HG02642 (cell line): ENCODE measurements at regions not wholly inside any gene's neighbourhood (a gene's known extent, or its start where the extent isn't known, plus 50 kb on each side); places are given as distances from the start of the nearest gene placed in this dataset.
"Not testable (repeated sequence)": the region's sequence is repeated elsewhere in the genome, so short reads cannot be mapped to it uniquely, and the experiment has no call there.

Experiments used
- ATAC-seq: cut with Tn5 transposase; IDR thresholded peaks from one replicate; pipeline ENCODE4 v1.9.1; 2021; ENCODE audit warnings: mild to moderate bottlenecking; ENCODE audit not compliant: unreplicated experiment, poor library complexity

GRCh38 chr9:79034583-79034982 lies 537.2 kb upstream of the TLE4 start:
- no peak for ATAC-seq

DNA sequence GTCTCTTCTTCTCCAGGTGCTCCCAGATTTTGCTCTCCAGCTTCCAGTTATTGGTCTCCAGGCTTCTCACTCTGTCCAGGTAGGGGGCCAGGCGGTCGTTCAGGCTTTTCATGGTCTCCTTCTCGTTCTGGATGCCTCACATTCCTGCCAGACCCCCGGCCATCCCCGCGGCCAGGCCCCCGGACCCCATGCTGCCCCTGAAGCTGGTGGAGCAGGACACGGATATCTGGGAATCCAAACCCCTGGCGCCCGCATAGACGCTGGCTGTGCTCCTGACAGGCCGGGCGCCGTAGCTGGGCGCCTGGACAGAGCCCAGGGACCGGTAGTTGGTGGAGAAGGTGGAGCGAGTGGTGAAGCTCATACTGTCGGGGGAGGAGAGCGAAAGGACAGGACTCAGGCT lies 534.4 kb upstream of the TLE4 start:
- no peak for ATAC-seq

- no peak for ATAC-seq
Measured at GRCh38 chr9:79040671-79041070, 531.1 kb upstream of the TLE4 start.

DNA sequence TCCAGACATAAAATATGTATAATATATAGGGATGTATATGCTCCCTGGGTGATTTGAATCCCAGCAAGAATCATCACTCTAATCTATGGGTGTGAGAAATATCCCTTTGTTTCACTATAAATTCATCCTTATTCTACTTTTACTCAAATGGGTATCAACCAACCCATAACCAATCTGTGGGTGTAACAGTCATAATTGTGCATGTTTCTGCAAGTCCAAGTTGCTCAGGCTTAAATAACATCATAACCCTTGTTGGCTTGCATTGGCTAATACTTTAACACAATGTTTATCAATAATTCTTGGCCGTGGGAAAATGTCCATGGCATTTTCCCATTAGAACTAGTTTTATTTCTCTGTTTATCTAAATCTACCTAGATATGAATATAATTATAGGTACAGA lies 530.5 kb upstream of the TLE4 start:
- ATAC-seq = no peak

DNA sequence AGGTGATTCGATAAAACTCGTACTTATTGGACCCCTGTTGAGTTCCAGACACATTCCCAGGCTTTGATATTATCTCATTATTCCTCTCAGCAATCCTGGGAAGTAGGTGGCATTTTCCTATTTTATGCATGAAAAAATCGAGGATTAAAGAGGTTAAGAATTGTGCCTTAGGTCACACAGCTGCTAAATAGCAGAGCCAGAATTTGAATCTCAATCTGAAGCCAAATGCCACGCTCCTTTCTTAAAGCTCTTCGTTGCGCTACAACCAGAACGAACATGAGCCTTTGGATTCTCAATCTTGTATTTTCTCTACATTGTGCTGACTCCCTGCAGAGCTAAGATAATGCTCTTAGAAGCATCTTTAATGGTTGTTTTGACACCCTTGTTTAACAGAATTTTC lies 527.8 kb upstream of the TLE4 start:
- ATAC-seq = no peak

DNA sequence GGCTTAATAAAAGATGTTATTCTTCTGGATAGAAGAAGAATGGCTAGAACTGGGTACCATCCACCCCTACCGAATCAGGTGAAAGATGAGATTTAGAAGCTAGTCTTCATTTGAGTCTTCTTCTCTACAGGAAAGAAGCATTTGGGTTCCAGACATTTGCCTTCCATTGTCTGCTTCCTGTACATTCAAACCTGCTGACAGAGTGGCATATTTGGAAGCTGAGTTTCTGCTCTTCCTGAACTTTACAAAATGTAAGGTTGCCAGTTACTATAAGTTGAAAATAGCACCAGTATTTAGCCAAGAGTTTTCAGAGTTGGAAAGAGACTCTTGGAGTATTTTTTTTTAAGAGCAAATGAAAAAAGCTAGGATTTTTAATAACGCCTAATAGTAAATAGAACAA lies 525.4 kb upstream of the TLE4 start:
- no peak for ATAC-seq

DNA sequence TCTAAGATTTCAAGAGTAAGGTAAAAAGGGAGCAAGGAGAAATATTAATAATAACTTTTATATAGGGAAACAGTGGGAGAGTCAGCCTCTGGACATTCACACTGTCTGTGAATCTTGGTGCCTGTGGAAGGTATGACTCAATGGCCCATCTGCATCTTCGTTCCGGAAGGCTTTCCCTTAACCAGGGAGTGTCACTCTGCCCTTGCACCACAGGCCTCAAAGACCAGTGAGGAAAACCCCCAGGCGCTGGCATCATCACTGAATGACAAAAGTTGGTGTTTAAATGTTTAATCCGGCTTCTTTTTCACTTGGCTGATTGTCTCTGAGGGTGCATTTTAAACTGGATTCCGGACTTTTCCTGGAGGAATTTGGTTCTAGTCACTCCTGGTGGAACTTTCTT lies 522.4 kb upstream of the TLE4 start:
- no peak for ATAC-seq

DNA sequence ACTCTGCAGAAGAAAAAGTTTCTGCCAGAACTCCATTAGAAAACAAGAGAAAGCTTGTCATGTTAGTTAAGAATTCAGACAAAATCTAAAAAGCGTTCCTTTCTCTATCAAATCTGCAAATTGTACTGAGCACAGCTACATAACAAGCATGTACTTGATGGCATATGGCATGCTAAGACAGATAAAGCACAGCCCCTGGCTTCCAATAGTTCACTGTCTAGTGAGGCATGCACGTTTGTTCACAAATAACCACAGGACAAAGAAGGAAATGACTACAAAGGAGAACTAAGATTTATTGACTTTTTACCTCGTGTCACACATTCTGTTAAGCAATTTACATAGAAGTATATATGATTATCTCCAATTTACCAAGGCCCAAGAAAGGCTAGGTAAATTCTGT lies 518.2 kb upstream of the TLE4 start:
- ATAC-seq = no peak

- no peak for ATAC-seq
Measured at GRCh38 chr9:79054500-79054899, 517.3 kb upstream of the TLE4 start.

GRCh38 chr9:79056041-79056440 lies 515.7 kb upstream of the TLE4 start:
- no peak for ATAC-seq

- ATAC-seq = no peak
Measured at GRCh38 chr9:79057576-79057975, 514.2 kb upstream of the TLE4 start.

GRCh38 chr9:79060766-79061165 lies 511.0 kb upstream of the TLE4 start:
- ATAC-seq = no peak

GRCh38 chr9:79061752-79062616 lies 509.8 kb upstream of the TLE4 start:
- ATAC-seq = no peak

DNA sequence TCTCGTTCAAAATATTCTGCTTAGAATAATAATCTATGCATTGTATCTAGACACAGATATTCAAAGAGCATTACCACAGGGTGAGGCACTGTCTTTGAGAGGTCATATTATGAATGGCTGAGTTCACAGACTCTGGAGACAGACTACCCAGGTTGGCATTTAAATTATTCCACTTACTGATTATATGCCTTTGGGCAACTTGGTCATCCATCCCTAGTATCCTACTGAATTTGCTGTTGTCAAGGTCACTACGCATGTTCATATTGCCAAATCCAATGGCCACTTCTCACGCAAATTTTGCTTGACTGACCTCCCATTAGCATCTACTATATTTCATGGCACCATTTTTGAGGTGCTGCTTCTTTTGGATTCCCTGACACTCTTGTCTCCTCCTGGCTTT lies 498.6 kb upstream of the TLE4 start:
- ATAC-seq = no peak

- ATAC-seq = no peak
Measured at GRCh38 chr9:79080536-79080935, 491.2 kb upstream of the TLE4 start.

DNA sequence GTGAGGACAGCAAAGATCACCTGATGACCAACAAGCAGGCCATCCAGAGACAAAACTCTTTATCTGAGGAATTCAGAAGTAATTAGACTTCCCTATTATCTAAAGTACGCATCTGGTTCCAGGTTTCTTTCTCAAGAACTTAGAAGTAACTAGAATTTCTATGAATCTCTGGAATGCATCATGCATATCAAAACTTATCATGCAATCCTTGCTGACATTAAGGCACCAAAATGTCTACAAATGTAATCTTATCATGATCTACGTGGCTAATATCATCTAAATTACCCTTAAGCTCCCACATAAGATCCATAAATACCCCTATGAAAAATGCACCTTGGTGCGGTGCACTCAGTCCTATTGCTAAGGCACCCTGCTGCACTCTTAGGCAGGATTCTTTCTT lies 488.1 kb upstream of the TLE4 start:
- no peak for ATAC-seq

DNA sequence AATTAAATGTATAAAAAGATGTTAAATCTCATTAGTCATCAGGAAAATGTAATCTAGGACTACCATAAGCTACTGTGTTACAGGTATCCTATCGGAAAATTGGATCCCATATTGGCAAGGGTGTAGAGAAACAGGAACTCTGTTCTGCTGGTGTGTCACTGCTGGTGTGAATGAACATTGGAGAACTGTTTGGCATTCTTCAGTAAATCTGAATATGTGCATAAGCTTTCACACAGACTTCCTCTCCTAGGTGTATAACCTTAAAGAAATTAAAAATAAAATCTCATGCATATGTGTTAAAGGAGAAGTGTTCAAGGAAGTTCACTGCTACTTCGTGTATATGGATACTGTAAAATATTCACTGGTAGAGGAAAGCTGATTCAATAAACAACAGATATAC lies 484.6 kb upstream of the TLE4 start:
- ATAC-seq = no peak

- ATAC-seq = no peak
Measured at GRCh38 chr9:79089054-79089560, 482.7 kb upstream of the TLE4 start.

DNA sequence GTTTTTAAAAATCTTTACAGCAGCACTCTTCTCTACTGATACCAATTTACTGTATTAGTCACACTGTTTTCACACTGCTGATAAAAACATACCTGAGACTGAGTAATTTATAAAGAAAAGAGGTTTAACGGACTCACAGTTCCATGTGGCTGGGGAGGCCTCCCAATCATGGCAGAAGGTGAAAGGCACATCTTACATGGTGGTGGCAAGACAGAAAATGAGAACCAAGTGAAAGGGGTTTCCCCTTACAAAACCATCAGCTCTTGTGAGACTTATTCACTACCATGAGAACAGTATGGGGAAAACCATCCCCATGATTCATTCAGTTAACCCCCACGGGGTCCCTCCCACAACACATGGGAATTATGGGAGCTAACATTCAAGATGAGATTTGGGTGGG lies 481.9 kb upstream of the TLE4 start:
- ATAC-seq = not testable (repeated sequence)

- not testable (repeated sequence) for ATAC-seq
Measured at GRCh38 chr9:79103257-79103656, 468.5 kb upstream of the TLE4 start.

DNA sequence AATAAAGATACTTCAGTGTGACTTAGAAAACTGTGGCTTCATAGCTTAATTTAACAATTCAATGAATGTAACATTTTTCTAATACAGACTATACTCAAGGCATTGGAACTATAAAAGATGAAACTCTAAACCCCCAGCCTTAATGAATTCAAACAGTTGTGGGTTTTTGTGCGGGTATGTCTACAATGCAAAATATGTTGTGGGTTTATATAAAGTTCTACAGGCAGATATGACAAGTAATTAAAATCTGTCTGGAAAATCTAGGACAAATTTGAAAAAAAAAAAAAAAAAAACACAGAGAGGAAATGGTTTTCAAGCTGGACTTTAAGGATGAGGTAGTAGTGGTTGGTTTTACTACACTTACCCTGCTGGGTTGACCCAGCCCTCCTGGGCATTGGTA lies 467.5 kb upstream of the TLE4 start:
- no peak for ATAC-seq

DNA sequence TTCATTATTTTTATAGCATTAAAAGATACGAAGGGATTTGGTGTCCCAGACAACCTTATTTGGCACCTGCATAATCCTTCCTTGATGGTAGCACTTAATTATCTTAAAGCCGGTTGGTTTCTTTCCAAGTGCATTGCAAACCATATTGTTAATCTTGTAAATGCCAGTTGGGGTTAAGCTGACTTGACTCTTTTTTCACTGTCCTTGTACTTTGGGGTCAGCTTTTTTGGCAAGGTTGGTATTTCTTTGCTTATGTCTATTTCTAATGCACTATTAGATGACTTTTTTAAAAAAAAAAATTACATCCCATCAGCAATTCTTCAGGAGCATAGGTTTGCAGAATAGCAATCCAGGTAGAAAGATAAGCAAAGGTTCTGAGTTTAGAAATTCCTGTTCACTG lies 466.8 kb upstream of the TLE4 start:
- no peak for ATAC-seq
